ENCODE measurements at regions not wholly inside any gene's neighbourhood (a gene's known extent, or its start where the extent isn't known, plus 50 kb on each side); places are given as distances from the start of the nearest gene placed in this dataset.

- POLR2A ChIA-PET (ENCODE audit: unreplicated experiment) = no interaction called here
- intact Hi-C loops (cut with micrococcal nuclease) = loop anchor here (1.0 kb wide), 2 partner anchors 112 to 143 kb away; no protein-coding TSS in a partner anchor
- BruUV-seq (replicated peaks) = no TSS peak
These were observed 65.7 kb upstream of the ALDH1L1 start for GRCh38 chr3:126245811-126246727.

More at GRCh38 chr3:126245811-126246727, 65.7 kb upstream of the ALDH1L1 start:
- Histone ChIP-seq H2AK5ac (ENCODE audit: low read depth, low read length) (no peak overlapping the region), H3K18ac (ENCODE audit: low read depth, low read length) (no peak overlapping the region), H2BK15ac (ENCODE audit: low read depth, low read length) (no peak overlapping the region), H3K4me2 (ENCODE audit: low read depth, low read length) (no peak overlapping the region), H3K4ac (ENCODE audit: low read depth, low read length) (no peak overlapping the region), H3K79me1 (ENCODE audit: low read depth in 1 of 2, low read length in 2 of 2) (no peaks in the 10 kb centered on the region), H3K4me3 (ENCODE audit: insufficient read depth, low read depth, low read length) (no peak overlapping the region), H2AFZ (replicated peaks; ENCODE audit: low read length, poor library complexity) (no peak overlapping the region), H4K5ac (ENCODE audit: low read depth, low read length) (no peak overlapping the region), H3K14ac (replicated peaks; ENCODE audit: low read depth, low read length) (no peak overlapping the region), H3K9me1 (ENCODE audit: insufficient read depth, low read length) (no peaks in the 10 kb centered on the region), H2BK5ac (ENCODE audit: low read depth, low read length, poor library complexity, severe bottlenecking) (no peak overlapping the region), H2AK9ac (replicated peaks; ENCODE audit: low read depth, low read length, poor library complexity) (no peak overlapping the region), H4K8ac (ENCODE audit: low read depth in 2 of 2, low read length in 2 of 2) (no peak overlapping the region), H3K4me1 (ENCODE audit: control insufficient read depth, insufficient read depth, low read length) (no peaks in the 10 kb centered on the region), H4K91ac (ENCODE audit: insufficient read depth, low read depth, low read length) (no peak overlapping the region), H3K23ac (ENCODE audit: low read depth, low read length) (no peak overlapping the region), H3K9me3 (ENCODE audit: control insufficient read depth, insufficient read depth, low read length) (no peaks in the 10 kb centered on the region), H2BK120ac (ENCODE audit: low read depth, low read length) (no peak overlapping the region), H3K9ac (ENCODE audit: low read depth, low read length) (no peak overlapping the region), H3K36me3 (ENCODE audit: control insufficient read depth, insufficient read depth, low read length) (no peaks in the 10 kb centered on the region), H4K20me1 (ENCODE audit: insufficient read depth, low read length) (no peaks in the 10 kb centered on the region), H2BK20ac (ENCODE audit: low read depth, low read length) (no peak overlapping the region), H3K27ac (ENCODE audit: insufficient read depth, low read length) (no peak overlapping the region), H3K56ac (ENCODE audit: extremely low read depth, insufficient read depth, low read length) (no peak overlapping the region), H3K27me3 (ENCODE audit: control insufficient read depth, insufficient read depth, low read length) (peaks cover 28% of the 10 kb centered on the region)
- 33% methylated on average over 3 of the region's 14 CpGs; no CpG with 5 or more reads in 1 of the 2 experiments for WGBS, 2 experiments (ENCODE audit: extremely low coverage in 2 of 2, insufficient read length in 1 of 2)
- CTCF ChIA-PET = interaction anchor here (0.5 to 1.2 kb wide), 7 partner anchors 17 to 1456 kb away, joined by 3 to 4 read pairs (median 3); no protein-coding TSS in a partner anchor
- ATAC-seq (ENCODE audit: low read depth) (peak; percentile 87), DNase-seq (peak; percentile 65)
- in situ Hi-C loops (cut with MboI; ENCODE audit: low sequenced_read_pairs) (loop anchor here (10.0 kb wide), 1 partner anchor 149 kb away; the partner anchor contains the start of gene CFAP100), dilution Hi-C loops (cut with HindIII; ENCODE audit: low sequenced_read_pairs, unreplicated experiment) (no loop called here)
- peak; percentile 63 for TF ChIP-seq RAD21 (IDR thresholded peaks at IDR 0.05; ENCODE audit: low read length)
- peak; percentile 65 for TF ChIP-seq CTCF (conservative IDR thresholded peaks at IDR 0.05; ENCODE audit: low read depth, low read length)
- TF ChIP-seq CHD1 (IDR thresholded peaks at IDR 0.05; ENCODE audit: low read depth, low read length) = no peak
- peak; percentile 81 for TF ChIP-seq SMC3 (IDR thresholded peaks at IDR 0.05; ENCODE audit: low read depth, low read length)

Data from IMR-90 (cell line).